ENCODE measurements at regions not wholly inside any gene's neighbourhood (a gene's known extent, or its start where the extent isn't known, plus 50 kb on each side); places are given as distances from the start of the nearest gene placed in this dataset.
"Not testable (repeated sequence)": the region's sequence is repeated elsewhere in the genome, so short reads cannot be mapped to it uniquely, and the experiment has no call there.

DNA sequence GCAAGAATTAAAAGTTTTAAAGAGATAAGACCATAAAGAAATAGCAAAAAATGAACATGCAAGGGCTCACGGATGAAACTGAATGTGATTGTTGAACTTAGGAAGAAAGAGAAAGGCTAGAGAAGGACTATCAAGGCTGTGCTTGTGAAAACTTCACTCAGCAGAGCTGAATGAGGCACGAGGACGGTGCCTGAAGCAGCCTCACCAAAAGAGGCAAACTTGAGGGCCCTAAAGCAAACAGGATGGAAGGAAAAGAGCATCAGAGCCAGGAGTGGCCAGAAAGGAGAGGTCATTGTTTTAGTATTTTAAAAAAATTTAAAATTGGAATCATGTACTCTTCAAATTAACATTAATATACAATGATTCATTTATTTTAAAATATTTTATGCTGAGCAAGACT is 191.2 kb upstream of the SOX14 start:
- Mint-ChIP-seq H3K27ac (ENCODE audit: unreplicated experiment) (no peak overlapping the region), H3K4me1 (ENCODE audit: low read depth, unreplicated experiment) (no peaks in the 10 kb centered on the region), H3K36me3 (ENCODE audit: insufficient read depth, unreplicated experiment) (no peaks in the 10 kb centered on the region), H3K9me3 (ENCODE audit: low read depth, unreplicated experiment) (peaks cover 13% of the 10 kb centered on the region), H3K27me3 (ENCODE audit: unreplicated experiment) (no peaks in the 10 kb centered on the region), H3K4me3 (ENCODE audit: low read depth, unreplicated experiment) (no peak overlapping the region)
- CTCF ChIA-PET = no interaction called here
- intact Hi-C loops (cut with micrococcal nuclease; ENCODE audit: unreplicated experiment) = no loop called here
- no TSS peak for BruUV-seq (replicated peaks)
- TF ChIP-seq, protein P1, sequence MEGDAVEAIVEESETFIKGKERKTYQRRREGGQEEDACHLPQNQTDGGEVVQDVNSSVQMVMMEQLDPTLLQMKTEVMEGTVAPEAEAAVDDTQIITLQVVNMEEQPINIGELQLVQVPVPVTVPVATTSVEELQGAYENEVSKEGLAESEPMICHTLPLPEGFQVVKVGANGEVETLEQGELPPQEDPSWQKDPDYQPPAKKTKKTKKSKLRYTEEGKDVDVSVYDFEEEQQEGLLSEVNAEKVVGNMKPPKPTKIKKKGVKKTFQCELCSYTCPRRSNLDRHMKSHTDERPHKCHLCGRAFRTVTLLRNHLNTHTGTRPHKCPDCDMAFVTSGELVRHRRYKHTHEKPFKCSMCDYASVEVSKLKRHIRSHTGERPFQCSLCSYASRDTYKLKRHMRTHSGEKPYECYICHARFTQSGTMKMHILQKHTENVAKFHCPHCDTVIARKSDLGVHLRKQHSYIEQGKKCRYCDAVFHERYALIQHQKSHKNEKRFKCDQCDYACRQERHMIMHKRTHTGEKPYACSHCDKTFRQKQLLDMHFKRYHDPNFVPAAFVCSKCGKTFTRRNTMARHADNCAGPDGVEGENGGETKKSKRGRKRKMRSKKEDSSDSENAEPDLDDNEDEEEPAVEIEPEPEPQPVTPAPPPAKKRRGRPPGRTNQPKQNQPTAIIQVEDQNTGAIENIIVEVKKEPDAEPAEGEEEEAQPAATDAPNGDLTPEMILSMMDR (IDR thresholded peaks at IDR 0.05; ENCODE audit: unreplicated experiment) = no peak
- no peak for DNase-seq

DNA sequence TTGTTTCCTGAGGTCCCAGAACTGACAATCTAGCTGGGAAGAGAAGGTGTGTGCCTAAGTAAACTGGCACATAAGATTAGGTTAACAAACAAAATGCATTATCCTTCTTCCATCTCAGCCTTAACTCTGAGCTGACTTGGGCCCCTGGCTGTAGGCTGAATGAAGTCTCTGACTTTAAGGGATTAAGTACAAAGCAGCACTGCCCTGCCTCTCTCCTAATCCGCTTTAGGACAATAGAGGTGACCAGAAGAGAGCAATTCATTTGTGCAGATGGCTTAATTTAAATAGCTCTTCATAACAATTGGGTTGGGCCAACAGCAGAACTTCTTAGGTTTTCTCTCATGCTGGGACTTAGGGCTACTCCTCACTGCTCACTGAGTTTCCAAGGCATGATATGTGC is 181.6 kb upstream of the SOX14 start:
- H3K4me1 Mint-ChIP-seq (ENCODE audit: low read depth, unreplicated experiment) = no peaks in the 10 kb centered on the region
- CTCF ChIA-PET = no interaction called here
- H3K9me3 Mint-ChIP-seq (ENCODE audit: low read depth, unreplicated experiment) = peaks cover 12% of the 10 kb centered on the region
- H3K27me3 Mint-ChIP-seq (ENCODE audit: unreplicated experiment) = no peaks in the 10 kb centered on the region
- no TSS peak for BruUV-seq (replicated peaks)
- H3K36me3 Mint-ChIP-seq (ENCODE audit: insufficient read depth, unreplicated experiment) = no peaks in the 10 kb centered on the region
- H3K4me3 Mint-ChIP-seq (ENCODE audit: low read depth, unreplicated experiment) = no peak overlapping the region
- intact Hi-C loops (cut with micrococcal nuclease; ENCODE audit: unreplicated experiment) = no loop called here
- no peak overlapping the region for H3K27ac Mint-ChIP-seq (ENCODE audit: unreplicated experiment)
- TF ChIP-seq, protein P1 (IDR thresholded peaks at IDR 0.05; ENCODE audit: unreplicated experiment) = no peak
- DNase-seq = no peak

DNA sequence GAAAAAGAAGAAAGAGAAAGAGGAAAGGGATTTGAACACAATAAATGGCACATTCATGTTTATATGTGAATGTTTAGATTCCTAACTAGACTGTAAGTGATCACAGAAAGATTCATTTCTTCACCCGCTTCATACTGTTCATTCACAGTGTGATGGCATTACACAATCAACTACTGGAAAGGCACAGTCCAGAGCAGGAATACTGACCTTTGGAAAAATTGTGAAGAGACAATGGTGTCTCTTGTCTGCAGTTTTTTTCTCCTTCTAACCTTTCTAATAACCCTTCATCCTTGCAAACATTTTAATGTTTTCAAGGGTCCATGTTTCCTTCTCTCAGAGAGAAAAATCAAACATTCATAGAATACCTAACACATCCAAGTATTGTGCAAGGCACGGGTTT is 180.9 kb upstream of the SOX14 start:
- no peak for DNase-seq
- Mint-ChIP-seq H3K27ac (ENCODE audit: unreplicated experiment) (no peak overlapping the region), H3K9me3 (ENCODE audit: low read depth, unreplicated experiment) (peaks cover 12% of the 10 kb centered on the region), H3K4me1 (ENCODE audit: low read depth, unreplicated experiment) (no peaks in the 10 kb centered on the region), H3K27me3 (ENCODE audit: unreplicated experiment) (no peaks in the 10 kb centered on the region), H3K36me3 (ENCODE audit: insufficient read depth, unreplicated experiment) (no peaks in the 10 kb centered on the region), H3K4me3 (ENCODE audit: low read depth, unreplicated experiment) (no peak overlapping the region)
- TF ChIP-seq, protein P1 (IDR thresholded peaks at IDR 0.05; ENCODE audit: unreplicated experiment) = no peak
- intact Hi-C loops (cut with micrococcal nuclease; ENCODE audit: unreplicated experiment) = no loop called here
- no TSS peak for BruUV-seq (replicated peaks)
- CTCF ChIA-PET = no interaction called here

DNA sequence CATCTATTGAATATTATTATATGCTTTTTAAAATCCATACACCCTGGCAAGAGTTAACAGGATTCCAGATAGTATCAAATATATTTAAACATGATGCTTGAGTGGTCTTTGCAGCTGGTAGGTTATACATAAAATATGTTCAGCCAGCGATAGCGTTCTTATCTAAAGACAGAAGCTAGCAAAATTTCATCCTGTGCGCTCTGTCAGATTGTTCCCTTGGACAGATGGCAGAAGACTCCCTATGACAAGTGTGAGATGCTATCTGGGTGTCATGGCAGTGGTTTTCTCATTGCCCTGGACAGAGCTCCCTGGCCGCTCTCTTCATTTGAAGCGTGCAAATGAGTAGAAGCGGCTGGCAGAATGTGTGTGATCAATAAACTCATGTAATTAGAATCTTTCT is 175.2 kb upstream of the SOX14 start:
- DNase-seq = no peak
- H3K27ac Mint-ChIP-seq (ENCODE audit: unreplicated experiment) = no peak overlapping the region
- no peak overlapping the region for H3K4me3 Mint-ChIP-seq (ENCODE audit: low read depth, unreplicated experiment)
- CTCF ChIA-PET = no interaction called here
- no peaks in the 10 kb centered on the region for H3K36me3 Mint-ChIP-seq (ENCODE audit: insufficient read depth, unreplicated experiment)
- H3K27me3 Mint-ChIP-seq (ENCODE audit: unreplicated experiment) = no peaks in the 10 kb centered on the region
- BruUV-seq (replicated peaks) = no TSS peak
- intact Hi-C loops (cut with micrococcal nuclease; ENCODE audit: unreplicated experiment) = no loop called here
- TF ChIP-seq, protein P1 (IDR thresholded peaks at IDR 0.05; ENCODE audit: unreplicated experiment) = no peak
- H3K4me1 Mint-ChIP-seq (ENCODE audit: low read depth, unreplicated experiment) = no peaks in the 10 kb centered on the region
- H3K9me3 Mint-ChIP-seq (ENCODE audit: low read depth, unreplicated experiment) = peaks cover 11% of the 10 kb centered on the region

DNA sequence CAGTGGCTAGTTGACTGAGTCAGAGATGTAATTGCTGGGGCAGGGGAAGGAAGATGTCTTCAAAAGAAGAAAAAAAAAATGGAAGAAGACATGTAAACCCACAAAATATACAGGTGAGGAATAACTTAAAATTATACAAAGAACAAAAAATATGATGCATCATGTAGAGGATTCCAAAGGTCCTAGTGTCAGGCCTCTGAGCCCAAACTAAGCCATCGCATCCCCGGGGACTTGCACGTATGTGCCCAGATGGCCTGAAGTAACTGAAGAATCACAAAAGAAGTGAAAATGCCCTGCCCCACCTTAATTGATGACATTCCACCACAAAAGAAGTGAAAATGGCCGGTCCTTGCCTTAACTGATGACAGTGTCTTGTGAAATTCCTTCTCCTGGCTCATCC is 168.7 kb upstream of the SOX14 start:
- H3K4me3 Mint-ChIP-seq (ENCODE audit: low read depth, unreplicated experiment); DNase-seq; BruUV-seq (replicated peaks); CTCF ChIA-PET; H3K36me3 Mint-ChIP-seq (ENCODE audit: insufficient read depth, unreplicated experiment); H3K4me1 Mint-ChIP-seq (ENCODE audit: low read depth, unreplicated experiment); intact Hi-C loops (cut with micrococcal nuclease; ENCODE audit: unreplicated experiment); H3K27ac Mint-ChIP-seq (ENCODE audit: unreplicated experiment): not testable (repeated sequence)
- Mint-ChIP-seq H3K27me3 (ENCODE audit: unreplicated experiment) (peaks cover 37% of the 10 kb centered on the region), H3K9me3 (ENCODE audit: low read depth, unreplicated experiment) (peaks cover 31% of the 10 kb centered on the region)

Measured in Calu3 (cell line).